Right renal cortex interstitium (tissue), 3 donors: ENCODE measurements at regions not wholly inside any gene's neighbourhood (a gene's known extent, or its start where the extent isn't known, plus 50 kb on each side); places are given as distances from the start of the nearest gene placed in this dataset.

Source experiments
- DNase-seq, 3 donors: peaks; one replicate each; pipeline ENCODE4 v3.0.0-alpha.2; 2013; ENCODE audit warnings: low read depth in 3 of 3, low spot score in 2 of 3

- no peak for DNase-seq
These were observed 559.7 kb upstream of the ZWINT start for GRCh38 chr10:56920601-56921261.

GRCh38 chr10:56912043-56912442 is 551.0 kb upstream of the ZWINT start:
- DNase-seq: no peak

- no peak for DNase-seq
These were observed 544.0 kb upstream of the ZWINT start for GRCh38 chr10:56905051-56905450.

GRCh38 chr10:56902554-56902953 is 541.5 kb upstream of the ZWINT start:
- no peak for DNase-seq

- no peak for DNase-seq
These were observed 534.2 kb upstream of the ZWINT start for GRCh38 chr10:56895306-56895705.

GRCh38 chr10:56881218-56881617 is 520.2 kb upstream of the ZWINT start:
- DNase-seq: peak in 1 of 3 donors; percentile 3

GRCh38 chr10:56880606-56881005 is 519.5 kb upstream of the ZWINT start:
- DNase-seq: peak in 1 of 3 donors; percentile 3

GRCh38 chr10:56874950-56875349 is 513.9 kb upstream of the ZWINT start:
- no peak for DNase-seq

- DNase-seq: no peak
These were observed 510.2 kb upstream of the ZWINT start for GRCh38 chr10:56871160-56871668.

- no peak for DNase-seq
These were observed 506.2 kb upstream of the ZWINT start for GRCh38 chr10:56867236-56867635.

- DNase-seq: no peak
These were observed 495.5 kb upstream of the ZWINT start for GRCh38 chr10:56856569-56856968.

- no peak for DNase-seq
These were observed 484.0 kb upstream of the ZWINT start for GRCh38 chr10:56844978-56845529.

- no peak for DNase-seq
These were observed 475.6 kb upstream of the ZWINT start for GRCh38 chr10:56836659-56837058.

- DNase-seq: no peak
These were observed 470.6 kb upstream of the ZWINT start for GRCh38 chr10:56831681-56832080.

- no peak for DNase-seq
These were observed 462.8 kb upstream of the ZWINT start for GRCh38 chr10:56823849-56824248.

GRCh38 chr10:56805022-56805421 is 444.0 kb upstream of the ZWINT start:
- no peak for DNase-seq

- DNase-seq: no peak
These were observed 424.2 kb upstream of the ZWINT start for GRCh38 chr10:56785292-56785691.

GRCh38 chr10:56782503-56782902 is 421.4 kb upstream of the ZWINT start:
- no peak for DNase-seq

- DNase-seq: no peak
These were observed 410.3 kb upstream of the ZWINT start for GRCh38 chr10:56771343-56771742.

- DNase-seq: no peak
These were observed 402.0 kb upstream of the ZWINT start for GRCh38 chr10:56763090-56763489.

GRCh38 chr10:56745490-56745889 is 384.4 kb upstream of the ZWINT start:
- DNase-seq: no peak

GRCh38 chr10:56728349-56728748 is 367.3 kb upstream of the ZWINT start:
- no peak for DNase-seq

- no peak for DNase-seq
These were observed 361.9 kb upstream of the ZWINT start for GRCh38 chr10:56722912-56723311.
